ENCODE measurements at regions not wholly inside any gene's neighbourhood (a gene's known extent, or its start where the extent isn't known, plus 50 kb on each side); places are given as distances from the start of the nearest gene placed in this dataset.
A peak's percentile ranks its signal among the peaks of the same experiment; 100 is the strongest.

- Mint-ChIP-seq H3K4me1 (ENCODE audit: low read depth, unreplicated experiment) (peaks cover 29% of the 10 kb centered on the region), H3K27me3 (ENCODE audit: unreplicated experiment) (peaks cover 3% of the 10 kb centered on the region)
- TF ChIP-seq, protein P1, sequence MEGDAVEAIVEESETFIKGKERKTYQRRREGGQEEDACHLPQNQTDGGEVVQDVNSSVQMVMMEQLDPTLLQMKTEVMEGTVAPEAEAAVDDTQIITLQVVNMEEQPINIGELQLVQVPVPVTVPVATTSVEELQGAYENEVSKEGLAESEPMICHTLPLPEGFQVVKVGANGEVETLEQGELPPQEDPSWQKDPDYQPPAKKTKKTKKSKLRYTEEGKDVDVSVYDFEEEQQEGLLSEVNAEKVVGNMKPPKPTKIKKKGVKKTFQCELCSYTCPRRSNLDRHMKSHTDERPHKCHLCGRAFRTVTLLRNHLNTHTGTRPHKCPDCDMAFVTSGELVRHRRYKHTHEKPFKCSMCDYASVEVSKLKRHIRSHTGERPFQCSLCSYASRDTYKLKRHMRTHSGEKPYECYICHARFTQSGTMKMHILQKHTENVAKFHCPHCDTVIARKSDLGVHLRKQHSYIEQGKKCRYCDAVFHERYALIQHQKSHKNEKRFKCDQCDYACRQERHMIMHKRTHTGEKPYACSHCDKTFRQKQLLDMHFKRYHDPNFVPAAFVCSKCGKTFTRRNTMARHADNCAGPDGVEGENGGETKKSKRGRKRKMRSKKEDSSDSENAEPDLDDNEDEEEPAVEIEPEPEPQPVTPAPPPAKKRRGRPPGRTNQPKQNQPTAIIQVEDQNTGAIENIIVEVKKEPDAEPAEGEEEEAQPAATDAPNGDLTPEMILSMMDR (IDR thresholded peaks at IDR 0.05; ENCODE audit: partially characterized antibody, unreplicated experiment), result no peak
Observed at GRCh38 chr5:4229414-4230292, 634.0 kb downstream of the IRX1 start.

GRCh38 chr5:4230471-4230785 lies 634.8 kb downstream of the IRX1 start:
- peaks cover 29% of the 10 kb centered on the region for H3K4me1 Mint-ChIP-seq (ENCODE audit: low read depth, unreplicated experiment)
- TF ChIP-seq, protein P1 (IDR thresholded peaks at IDR 0.05; ENCODE audit: partially characterized antibody, unreplicated experiment), result no peak
- H3K4me3 Mint-ChIP-seq (ENCODE audit: unreplicated experiment), result peak overlapping the region; percentile 3
- H3K27ac Mint-ChIP-seq (ENCODE audit: unreplicated experiment), result peak overlapping the region; percentile 95
- DNase-seq, result peak; percentile 35
- H3K9me3 Mint-ChIP-seq (ENCODE audit: unreplicated experiment), result peaks cover 14% of the 10 kb centered on the region
- peaks cover 18% of the 10 kb centered on the region for H3K36me3 Mint-ChIP-seq (ENCODE audit: unreplicated experiment)
- peaks cover 3% of the 10 kb centered on the region for H3K27me3 Mint-ChIP-seq (ENCODE audit: unreplicated experiment)

More at GRCh38 chr5:4229414-4230292, 634.0 kb downstream of the IRX1 start:
- H3K9me3 Mint-ChIP-seq (ENCODE audit: unreplicated experiment), result peaks cover 14% of the 10 kb centered on the region
- peak overlapping the region; percentile 95 for H3K27ac Mint-ChIP-seq (ENCODE audit: unreplicated experiment)
- peaks cover 11% of the 10 kb centered on the region for H3K36me3 Mint-ChIP-seq (ENCODE audit: unreplicated experiment)
- no peak for DNase-seq
- peak overlapping the region; percentile 3 for H3K4me3 Mint-ChIP-seq (ENCODE audit: unreplicated experiment)

DNA sequence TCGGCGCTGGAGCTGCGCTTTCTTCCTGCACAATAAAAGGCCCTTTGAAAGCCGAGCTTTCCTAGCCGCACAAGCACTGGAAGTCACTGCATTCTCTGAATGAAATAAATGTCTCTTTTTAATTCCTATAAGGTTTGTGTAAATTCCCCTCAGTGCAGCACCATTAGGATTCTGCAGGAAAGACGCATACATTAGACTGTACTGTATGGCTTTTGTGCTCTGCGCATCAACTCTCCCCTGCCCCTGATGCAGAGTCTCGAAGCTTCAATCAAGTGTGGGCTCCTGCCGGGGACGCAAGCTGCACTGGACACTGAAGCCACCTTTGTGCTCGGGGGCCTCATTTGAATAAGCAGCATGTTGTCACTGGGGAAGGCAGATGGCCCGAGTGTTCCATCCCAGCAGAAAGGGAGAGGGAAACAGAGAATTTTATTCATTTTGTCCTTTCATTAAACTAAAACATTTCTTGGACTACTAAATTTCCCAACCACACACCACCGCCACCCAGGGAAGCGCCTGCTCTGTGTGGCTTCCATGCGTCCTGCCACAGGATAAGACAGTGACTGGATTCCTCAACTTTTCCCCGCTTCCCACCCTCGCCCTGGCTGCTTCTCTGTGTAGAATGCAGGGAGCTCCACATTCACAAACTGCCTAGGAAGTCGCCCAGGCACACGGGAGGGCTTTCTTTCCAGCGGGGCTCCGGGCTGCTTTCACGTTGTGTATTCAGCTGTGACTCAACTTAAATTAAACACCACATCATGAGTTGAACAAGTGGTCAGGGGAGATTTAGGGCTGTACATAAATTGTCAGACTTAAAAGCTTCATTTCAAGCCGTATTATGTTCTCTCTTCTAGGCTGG lies 635.4 kb downstream of the IRX1 start:
- Mint-ChIP-seq H3K9me3 (ENCODE audit: unreplicated experiment) (peaks cover 14% of the 10 kb centered on the region), H3K4me1 (ENCODE audit: low read depth, unreplicated experiment) (peaks cover 29% of the 10 kb centered on the region), H3K27me3 (ENCODE audit: unreplicated experiment) (peaks cover 3% of the 10 kb centered on the region), H3K4me3 (ENCODE audit: unreplicated experiment) (peak overlapping the region; percentile 66), H3K36me3 (ENCODE audit: unreplicated experiment) (peaks cover 18% of the 10 kb centered on the region), H3K27ac (ENCODE audit: unreplicated experiment) (peak overlapping the region; percentile 95)
- peak; percentile 63 for DNase-seq
- TF ChIP-seq, protein P1 (IDR thresholded peaks at IDR 0.05; ENCODE audit: partially characterized antibody, unreplicated experiment), result no peak

GRCh38 chr5:4232084-4232483 lies 636.5 kb downstream of the IRX1 start:
- H3K36me3 Mint-ChIP-seq (ENCODE audit: unreplicated experiment), result peaks cover 18% of the 10 kb centered on the region
- H3K4me1 Mint-ChIP-seq (ENCODE audit: low read depth, unreplicated experiment), result peaks cover 26% of the 10 kb centered on the region
- H3K27ac Mint-ChIP-seq (ENCODE audit: unreplicated experiment), result peak overlapping the region; percentile 95
- peaks cover 14% of the 10 kb centered on the region for H3K9me3 Mint-ChIP-seq (ENCODE audit: unreplicated experiment)
- TF ChIP-seq, protein P1 (IDR thresholded peaks at IDR 0.05; ENCODE audit: partially characterized antibody, unreplicated experiment), result no peak
- H3K4me3 Mint-ChIP-seq (ENCODE audit: unreplicated experiment), result no peak overlapping the region
- peaks cover 3% of the 10 kb centered on the region for H3K27me3 Mint-ChIP-seq (ENCODE audit: unreplicated experiment)
- DNase-seq, result no peak

Data from glutamatergic neuron (in vitro differentiated cells).